Right lobe of liver (tissue), 6 donors: ENCODE measurements at regions not wholly inside any gene's neighbourhood (a gene's known extent, or its start where the extent isn't known, plus 50 kb on each side); places are given as distances from the start of the nearest gene placed in this dataset.
"Not testable (repeated sequence)": the region's sequence is repeated elsewhere in the genome, so short reads cannot be mapped to it uniquely, and the experiment has no call there.

Experiments used
- ATAC-seq, 4 donors: fragments of 200-7000 bp; cut with Tn5 transposase; one replicate each; pipeline ENCODE4 v1.9.1; 2020; ENCODE audit warnings: mild to moderate bottlenecking in 4 of 4, moderate library complexity in 4 of 4
- DNase-seq, 3 donors: peaks; one replicate each; pipeline ENCODE4 v3.0.0-alpha.2; 2020
- H3K27ac ChIP-seq, 3 donors: fragments of 200-600 bp; one replicate each; pipeline ENCODE4 v1.8.0; 2022
- H3K27me3 ChIP-seq, 2 donors: fragments of 200-600 bp; one replicate each; pipeline ENCODE4 v1.8.0; 2022
- H3K36me3 ChIP-seq, 4 donors: fragments of 200-600 bp; sonication (generic) in 1 of 4; one replicate each; pipeline versions ENCODE4 v1.5.1 to v1.8.0; 2017 to 2022; ENCODE audit warnings: control low read depth in 1 of 4
- H3K4me1 ChIP-seq, 4 donors: fragments of 200-600 bp; sonication (generic) in 1 of 4; one replicate each; pipeline versions ENCODE4 v1.5.1 to v1.8.0; 2017 to 2022; ENCODE audit warnings: control low read depth in 1 of 4
- H3K4me3 ChIP-seq, 3 donors: fragments of 200-600 bp; one replicate each; pipeline ENCODE4 v1.8.0; 2022
- H3K9me3 ChIP-seq, 4 donors: fragments of 200-600 bp; sonication (generic) in 1 of 4; one replicate each; pipeline versions ENCODE4 v1.5.1 to v1.8.0; 2017 to 2022; ENCODE audit warnings: control low read depth in 1 of 4
- CTCF ChIP-seq, 4 donors: fragments of 200-600 bp in 3 of 4; fragments of 450-650 bp in 1 of 4; IDR thresholded peaks; one replicate each; pipeline versions ENCODE4 v1.5.1 to v1.8.0; 2016 to 2022; ENCODE audit warnings: antibody characterized with exemption in 4 of 4, mild to moderate bottlenecking in 2 of 4
- POLR2A ChIP-seq: fragments of 450-650 bp; IDR thresholded peaks from one replicate; pipeline ENCODE4 v1.6.1; 2017; ENCODE audit warnings: antibody characterized with exemption, mild to moderate bottlenecking
- WGBS: methylation state at CpG from one replicate; pipeline ENCODE4 v1.1.6; 2018; ENCODE audit warnings: low coverage, low lambda C conversion rate; ENCODE audit not compliant: insufficient coverage; ENCODE audit errors: missing lambda C conversion rate; 5-methylcytosine and 5-hydroxymethylcytosine counted together
- intact Hi-C, 2 donors: fragments of 100-400 bp; cut with DNase I; formaldehyde crosslinking; loops; one replicate each; pipeline versions ENCODE4 v1.11.2 to v1.14.1; 2022
- donor health status: DM: no; HTN: yes; CAD: no.
- donor health status: DM: no; HTN: no; CAD: no.
- donor health status: DM: no; HTN: no; CAD: no.
- donor health status: DM: no; HTN: yes; CAD: no.
- donor health status: DM: no; HTN: yes; CAD: no.

GRCh38 chr6:131476362-131476761 is 96.7 kb upstream of the ARG1 start:
- intact Hi-C loops: no loop called here
- WGBS: 78% methylated on average over 2 of the region's 2 CpGs
- Histone ChIP-seq H3K27me3 (no peaks in the 10 kb centered on the region), H3K4me3 (no peak overlapping the region), H3K27ac (no peak overlapping the region), H3K9me3 (no peaks in the 10 kb centered on the region), H3K36me3 (no peaks in the 10 kb centered on the region), H3K4me1 (peaks cover 0 to 7% (median 0%) of the 10 kb centered on the region in 4 donors)
- TF ChIP-seq CTCF (IDR thresholded peaks at IDR 0.05): no peak
- no peak for TF ChIP-seq POLR2A
- no peak for DNase-seq
- ATAC-seq: no peak

- WGBS: 41% methylated on average over 3 of the region's 6 CpGs
- H3K4me3 ChIP-seq, ATAC-seq, H3K4me1 ChIP-seq, DNase-seq, H3K9me3 ChIP-seq, H3K27ac ChIP-seq, H3K36me3 ChIP-seq, H3K27me3 ChIP-seq, intact Hi-C loops: not testable (repeated sequence)
Observed at GRCh38 chr6:131478740-131479211, 94.2 kb upstream of the ARG1 start.

GRCh38 chr6:131486608-131487007 is 86.4 kb upstream of the ARG1 start:
- intact Hi-C loops: no loop called here
- Histone ChIP-seq H3K9me3 (no peaks in the 10 kb centered on the region), H3K4me1 (no peaks in the 10 kb centered on the region), H3K27ac (no peak overlapping the region), H3K36me3 (no peaks in the 10 kb centered on the region), H3K27me3 (no peaks in the 10 kb centered on the region), H3K4me3 (no peak overlapping the region)
- no peak for DNase-seq
- ATAC-seq: no peak
- 86% methylated on average over 2 of the region's 2 CpGs for WGBS
- no peak for TF ChIP-seq POLR2A
- no peak for TF ChIP-seq CTCF (IDR thresholded peaks at IDR 0.05)

- TF ChIP-seq CTCF (IDR thresholded peaks at IDR 0.05) (no peak), POLR2A (no peak)
Observed at GRCh38 chr6:131488780-131489179, 84.2 kb upstream of the ARG1 start.

GRCh38 chr6:131490441-131490840 is 82.6 kb upstream of the ARG1 start:
- Histone ChIP-seq H3K9me3 (no peaks in the 10 kb centered on the region), H3K36me3 (no peaks in the 10 kb centered on the region), H3K27me3 (no peaks in the 10 kb centered on the region), H3K4me1 (no peaks in the 10 kb centered on the region), H3K27ac (no peak overlapping the region), H3K4me3 (no peak overlapping the region)
- WGBS: 24% methylated on average over 3 of the region's 3 CpGs
- ATAC-seq: no peak
- intact Hi-C loops: no loop called here
- TF ChIP-seq CTCF (IDR thresholded peaks at IDR 0.05): no peak
- no peak for TF ChIP-seq POLR2A
- DNase-seq: no peak

More at GRCh38 chr6:131488780-131489179, 84.2 kb upstream of the ARG1 start:
- H3K36me3 ChIP-seq: no peaks in the 10 kb centered on the region
- H3K9me3 ChIP-seq: no peaks in the 10 kb centered on the region
- ATAC-seq (no peak), DNase-seq (no peak)
- intact Hi-C loops: no loop called here
- no peak overlapping the region for H3K4me3 ChIP-seq
- H3K27ac ChIP-seq: no peak overlapping the region
- 83% methylated on average over 3 of the region's 3 CpGs for WGBS
- H3K27me3 ChIP-seq: no peaks in the 10 kb centered on the region
- H3K4me1 ChIP-seq: no peaks in the 10 kb centered on the region
